Skeletal muscle satellite cell (primary cell): ENCODE measurements at regions not wholly inside any gene's neighbourhood (a gene's known extent, or its start where the extent isn't known, plus 50 kb on each side); places are given as distances from the start of the nearest gene placed in this dataset.
"Not testable (repeated sequence)": the region's sequence is repeated elsewhere in the genome, so short reads cannot be mapped to it uniquely, and the experiment has no call there.

Source experiments
- H3K27me3 ChIP-seq: 2 replicates; pipeline ENCODE4 v1.7.0; 2013; ENCODE audit warnings: low read length; ENCODE audit not compliant: control insufficient read depth, insufficient read depth
- H3K36me3 ChIP-seq: 2 replicates; pipeline ENCODE4 v1.7.0; 2013; ENCODE audit warnings: mild to moderate bottlenecking, control low read depth, low read length; ENCODE audit not compliant: insufficient read depth
- H3K4me1 ChIP-seq: 2 replicates; pipeline ENCODE4 v1.7.0; 2013; ENCODE audit warnings: low read length; ENCODE audit not compliant: control insufficient read depth, insufficient read depth
- H3K4me2 ChIP-seq: 2 replicates; pipeline ENCODE4 v1.7.0; 2013; ENCODE audit warnings: mild to moderate bottlenecking, low read length
- H3K4me3 ChIP-seq: 2 replicates; pipeline ENCODE4 v1.7.0; 2013; ENCODE audit warnings: low read length
- H3K9ac ChIP-seq: 2 replicates; pipeline ENCODE4 v1.7.0; 2013; ENCODE audit warnings: mild to moderate bottlenecking, low read depth, low read length, moderate library complexity
- H3K9me3 ChIP-seq: replicated peaks from 2 replicates; pipeline ENCODE4 v1.7.0; 2013; ENCODE audit warnings: mild to moderate bottlenecking, control low read depth, low read length

GRCh38 chr15:22598552-22598951 lies 139.8 kb downstream of the GOLGA6L22 start:
- not testable (repeated sequence) for H3K9ac ChIP-seq, H3K4me3 ChIP-seq, H3K9me3 ChIP-seq

DNA sequence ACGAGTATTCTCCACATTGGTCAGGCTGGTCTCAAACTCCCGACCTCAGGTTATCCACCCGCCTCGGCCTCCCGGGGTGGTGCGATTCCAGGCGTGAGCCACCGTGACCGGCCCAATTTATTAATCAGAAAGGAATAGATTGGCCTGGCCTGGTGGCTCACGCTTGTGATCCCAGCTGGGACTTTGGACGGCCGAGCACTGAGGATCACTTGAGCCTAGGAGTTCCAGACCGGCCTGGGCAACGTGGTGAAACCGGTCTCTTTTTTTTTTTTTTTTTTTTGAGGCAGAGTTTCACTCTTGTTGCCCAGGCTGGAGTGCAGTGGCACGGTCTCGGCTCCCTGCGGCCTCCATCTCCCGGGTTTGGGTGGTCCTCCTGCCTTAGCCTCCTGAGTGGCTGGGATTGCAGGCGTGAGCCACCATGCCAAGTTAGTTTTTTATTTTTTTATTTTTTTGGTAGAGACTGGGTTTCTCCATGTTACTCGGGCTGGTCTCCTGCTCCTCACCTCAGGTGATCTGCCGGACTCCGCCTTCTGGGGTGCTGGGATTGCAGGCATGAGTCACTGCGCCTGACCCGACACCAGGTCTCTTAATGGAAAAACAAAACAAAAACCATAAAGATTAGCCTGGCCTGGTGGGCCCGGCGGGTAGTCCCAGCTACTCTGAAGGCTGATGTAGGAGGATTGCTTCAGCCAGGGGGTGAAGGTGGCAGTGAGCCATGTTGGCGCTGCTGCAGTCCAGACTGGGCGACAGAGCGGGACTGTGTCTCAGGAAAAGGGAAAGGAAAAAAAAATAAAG lies 141.0 kb downstream of the GOLGA6L22 start:
- not testable (repeated sequence) for H3K9me3 ChIP-seq, H3K9ac ChIP-seq, H3K36me3 ChIP-seq, H3K4me1 ChIP-seq, H3K27me3 ChIP-seq, H3K4me3 ChIP-seq, H3K4me2 ChIP-seq

More at GRCh38 chr15:22598552-22598951, 139.8 kb downstream of the GOLGA6L22 start:
- H3K4me1 ChIP-seq, H3K36me3 ChIP-seq, H3K27me3 ChIP-seq, H3K4me2 ChIP-seq: not testable (repeated sequence)

- H3K27me3 ChIP-seq, H3K4me3 ChIP-seq, H3K9me3 ChIP-seq, H3K9ac ChIP-seq, H3K36me3 ChIP-seq, H3K4me1 ChIP-seq, H3K4me2 ChIP-seq: not testable (repeated sequence)
Observed at GRCh38 chr15:22616976-22617375, 158.3 kb downstream of the GOLGA6L22 start.

DNA sequence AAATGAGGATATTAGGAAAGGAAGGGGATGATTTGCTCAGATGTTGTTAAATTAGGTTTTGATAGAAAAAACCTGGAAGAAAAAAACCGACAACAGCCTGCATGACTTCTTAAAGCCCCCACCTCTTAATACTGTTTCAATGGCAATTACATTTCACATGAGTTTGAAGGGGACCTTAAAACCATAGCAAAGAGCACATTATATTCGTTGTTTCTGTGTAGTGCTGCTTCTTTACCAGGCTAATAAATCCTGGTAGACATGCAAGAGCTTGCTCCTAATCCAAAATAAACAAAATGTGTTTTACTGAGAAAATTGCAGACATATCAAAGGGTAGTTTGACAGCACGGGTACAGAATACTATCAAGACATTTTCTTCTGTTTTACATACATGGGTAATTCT lies 154.7 kb upstream of the NIPA1 start:
- not testable (repeated sequence) for H3K9me3 ChIP-seq, H3K4me3 ChIP-seq, H3K9ac ChIP-seq, H3K4me1 ChIP-seq, H3K27me3 ChIP-seq, H3K36me3 ChIP-seq, H3K4me2 ChIP-seq

GRCh38 chr15:22639983-22640382 lies 146.5 kb upstream of the NIPA1 start:
- not testable (repeated sequence) for H3K9me3 ChIP-seq, H3K36me3 ChIP-seq, H3K4me3 ChIP-seq, H3K4me2 ChIP-seq, H3K9ac ChIP-seq, H3K27me3 ChIP-seq, H3K4me1 ChIP-seq

DNA sequence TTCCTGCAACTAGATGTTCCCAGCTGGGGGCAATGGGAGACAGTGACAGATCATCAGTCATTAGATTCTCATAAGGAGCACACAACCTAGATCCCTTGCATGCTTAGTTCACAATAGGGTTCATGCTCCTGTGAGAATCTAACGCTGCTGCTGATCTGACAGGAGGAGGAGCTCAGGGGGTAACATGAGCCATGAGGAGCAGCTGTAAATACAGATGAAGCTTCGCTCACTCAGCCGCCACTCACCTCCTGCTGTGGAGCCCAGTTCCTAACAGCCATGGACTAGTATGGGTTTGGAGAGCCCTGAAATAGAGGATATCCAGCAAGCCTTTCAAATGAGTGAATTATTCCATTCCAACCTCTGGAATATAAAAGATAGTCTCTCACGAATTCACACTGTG lies 137.0 kb upstream of the NIPA1 start:
- not testable (repeated sequence) for H3K4me1 ChIP-seq

DNA sequence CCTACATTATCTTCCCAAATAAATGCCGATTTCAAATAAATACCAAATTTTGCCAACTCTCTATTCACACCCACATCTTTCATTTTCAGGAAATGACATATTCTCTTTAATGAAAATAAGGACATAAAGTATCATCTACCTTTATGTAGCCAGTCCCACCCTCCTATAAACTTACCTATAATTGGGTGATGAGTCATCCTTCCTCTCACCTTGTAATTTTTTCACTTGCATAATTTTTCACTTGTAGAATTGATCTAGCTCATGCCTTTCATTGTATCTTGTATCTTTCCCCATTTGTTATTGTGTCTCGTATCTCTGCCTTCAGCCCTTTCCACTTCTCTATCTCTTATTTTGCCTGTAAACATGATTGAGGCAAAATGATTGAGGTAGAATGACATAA lies 135.3 kb upstream of the NIPA1 start:
- H3K27me3 ChIP-seq, H3K9me3 ChIP-seq, H3K4me2 ChIP-seq, H3K4me3 ChIP-seq, H3K36me3 ChIP-seq, H3K9ac ChIP-seq, H3K4me1 ChIP-seq: not testable (repeated sequence)

More for the DNA sequence above, 137.0 kb upstream of the NIPA1 start:
- not testable (repeated sequence) for H3K36me3 ChIP-seq, H3K27me3 ChIP-seq, H3K4me3 ChIP-seq, H3K9me3 ChIP-seq, H3K9ac ChIP-seq, H3K4me2 ChIP-seq

- not testable (repeated sequence) for H3K27me3 ChIP-seq, H3K36me3 ChIP-seq, H3K9me3 ChIP-seq, H3K4me1 ChIP-seq
- Histone ChIP-seq H3K4me3 (peak overlapping the region; percentile 71), H3K9ac (peak overlapping the region; percentile 78), H3K4me2 (peak overlapping the region; percentile 80)
Observed at GRCh38 chr15:22664294-22665058, 122.0 kb upstream of the NIPA1 start.

DNA sequence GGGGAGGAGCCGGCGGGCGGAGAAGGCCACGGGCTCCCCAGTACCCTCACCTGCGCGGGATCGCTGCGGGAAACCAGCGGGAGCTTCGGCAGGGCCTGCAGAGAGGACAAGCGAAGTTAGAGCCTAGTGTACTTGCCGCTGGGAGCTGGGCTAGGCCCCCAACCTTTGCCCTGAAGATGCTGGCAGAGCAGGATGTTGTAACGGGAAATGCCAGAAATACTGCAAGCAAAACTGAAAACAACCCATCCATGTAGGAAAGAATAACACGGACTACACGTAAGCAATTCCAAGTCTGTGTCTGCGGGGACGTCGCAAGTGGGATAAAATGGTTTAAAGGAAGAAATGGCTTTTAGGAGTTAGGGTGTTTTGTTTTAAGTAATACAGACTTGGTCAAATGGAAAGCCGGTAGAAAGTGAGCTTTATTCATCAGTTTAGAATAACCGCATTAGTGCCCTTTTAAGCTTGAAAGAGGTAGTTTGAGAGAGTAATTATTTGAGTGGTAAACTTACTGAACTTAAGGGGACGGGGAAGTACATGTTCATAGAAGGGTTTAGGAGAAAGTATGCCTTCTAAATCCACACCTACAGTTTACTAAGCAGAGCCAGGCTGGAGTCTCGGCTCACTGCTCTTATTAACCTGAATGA lies 121.3 kb upstream of the NIPA1 start:
- not testable (repeated sequence) for H3K36me3 ChIP-seq, H3K9me3 ChIP-seq, H3K4me1 ChIP-seq, H3K27me3 ChIP-seq
- peak overlapping the region; percentile 71 for H3K4me3 ChIP-seq
- H3K9ac ChIP-seq, result peak overlapping the region; percentile 78
- peak overlapping the region; percentile 80 for H3K4me2 ChIP-seq

DNA sequence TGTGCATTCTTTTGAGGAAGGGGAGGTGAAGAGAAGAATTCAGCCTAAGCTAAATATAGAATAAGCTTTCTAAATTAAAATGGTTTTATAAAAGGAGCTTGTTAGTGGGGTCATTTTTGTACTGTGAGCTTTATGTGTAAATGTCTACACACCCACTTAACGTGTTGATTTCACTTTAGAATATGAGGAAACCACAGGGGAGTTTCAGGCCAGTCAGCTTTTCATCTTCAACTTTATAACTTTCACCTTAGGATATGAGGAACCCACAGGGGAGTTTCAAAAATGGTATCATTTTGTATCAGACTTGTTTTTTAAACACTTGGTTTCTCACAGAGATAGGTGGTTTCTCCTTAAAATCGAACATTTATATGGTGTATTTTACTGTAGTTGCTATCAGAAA lies 120.7 kb upstream of the NIPA1 start:
- H3K4me3 ChIP-seq, result peak overlapping the region; percentile 71
- H3K4me2 ChIP-seq, result peak overlapping the region; percentile 80
- H3K9me3 ChIP-seq, H3K36me3 ChIP-seq, H3K4me1 ChIP-seq, H3K27me3 ChIP-seq: not testable (repeated sequence)
- H3K9ac ChIP-seq, result peak overlapping the region; percentile 78

- not testable (repeated sequence) for H3K4me2 ChIP-seq, H3K9ac ChIP-seq, H3K4me1 ChIP-seq, H3K36me3 ChIP-seq, H3K27me3 ChIP-seq, H3K9me3 ChIP-seq, H3K4me3 ChIP-seq
Observed at GRCh38 chr15:22684786-22685185, 101.7 kb upstream of the NIPA1 start.

DNA sequence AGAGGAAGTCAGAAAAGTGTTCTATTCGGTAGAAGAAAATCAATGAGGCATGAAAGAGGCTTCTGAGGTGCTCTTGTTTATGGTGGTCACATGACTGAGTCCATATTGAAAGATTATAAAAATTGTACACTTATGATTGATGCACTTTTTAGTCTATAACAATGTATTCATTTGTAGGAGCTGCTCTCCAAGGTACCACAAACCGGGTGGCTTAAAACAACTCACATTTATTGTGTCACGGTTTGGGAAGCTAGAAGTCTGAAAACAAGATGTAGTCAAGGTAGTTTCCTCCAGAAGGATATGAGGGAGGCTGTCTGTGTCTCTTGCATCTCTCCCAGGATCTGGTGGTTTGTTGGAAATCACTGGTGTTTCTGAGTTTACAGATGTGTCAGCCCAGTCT lies 86.6 kb upstream of the NIPA1 start:
- not testable (repeated sequence) for H3K9ac ChIP-seq, H3K9me3 ChIP-seq, H3K4me2 ChIP-seq, H3K36me3 ChIP-seq, H3K4me3 ChIP-seq, H3K4me1 ChIP-seq, H3K27me3 ChIP-seq
